Body of pancreas (tissue), 4 donors: ENCODE measurements at regions not wholly inside any gene's neighbourhood (a gene's known extent, or its start where the extent isn't known, plus 50 kb on each side); places are given as distances from the start of the nearest gene placed in this dataset.

Source experiments
- ATAC-seq: fragments of 150-250 bp; one replicate; pipeline ENCODE4 v1.9.1; 2016
- DNase-seq, 4 donors: peaks; one replicate each; pipeline ENCODE4 v3.0.0-alpha.2; 2019
- H3K27ac ChIP-seq, 4 donors: fragments of 200-600 bp; sonication (generic); 1 replicate in 3 of 4; 2 replicates in 1 of 4; pipeline versions ENCODE4 v1.5.1 to v1.6.1; 2016 to 2019; ENCODE audit warnings: mild to moderate bottlenecking in 1 of 4, mixed read lengths in 1 of 4, moderate library complexity in 1 of 4
- H3K27me3 ChIP-seq, 2 donors: fragments of 200-600 bp; sonication (generic); one replicate each; pipeline ENCODE4 v1.6.0; 2016; ENCODE audit warnings: mild to moderate bottlenecking in 1 of 2
- H3K36me3 ChIP-seq, 2 donors: fragments of 200-600 bp; sonication (generic); replicated peaks in 1 of 2; 2 replicates each; pipeline ENCODE4 v1.5.1; 2016; ENCODE audit warnings: low read depth in 2 of 2; ENCODE audit not compliant: insufficient read depth in 1 of 2
- H3K4me1 ChIP-seq: fragments of 200-600 bp; sonication (generic); one replicate; pipeline ENCODE4 v1.6.0; 2016
- H3K4me3 ChIP-seq, 2 donors: fragments of 200-600 bp; sonication (generic); 1 replicate in 1 of 2; 2 replicates in 1 of 2; pipeline ENCODE4 v1.5.1; 2016 to 2019
- H3K9me3 ChIP-seq, 3 donors: fragments of 200-600 bp; sonication (generic); 1 replicate in 2 of 3; 2 replicates in 1 of 3; pipeline ENCODE4 v1.5.1; 2016
- CTCF ChIP-seq, 7 experiments: fragments of 450-650 bp in 4 of 7; fragments of 200-600 bp in 3 of 7; sonication (generic) in 3 of 7; IDR thresholded peaks; one replicate each; pipeline ENCODE4 v1.5.1; 2016 to 2019; ENCODE audit warnings: antibody characterized with exemption in 7 of 7
- POLR2A ChIP-seq, 3 donors: fragments of 450-650 bp; IDR thresholded peaks; one replicate each; pipeline ENCODE4 v1.6.1; 2016; ENCODE audit warnings: antibody characterized with exemption in 3 of 3, mild to moderate bottlenecking in 2 of 3
- WGBS, 2 donors: methylation state at CpG; one replicate each; pipeline ENCODE4 v1.1.5; 2017; 5-methylcytosine and 5-hydroxymethylcytosine counted together
- intact Hi-C: fragments of 100-400 bp; cut with DNase I; formaldehyde crosslinking; loops from one replicate; pipeline ENCODE4 v1.15.1; 2023

- Histone ChIP-seq H3K9me3 (no peaks in the 10 kb centered on the region), H3K27ac (no peak overlapping the region), H3K4me3 (no peak overlapping the region), H3K27me3 (no peaks in the 10 kb centered on the region), H3K4me1 (no peaks in the 10 kb centered on the region), H3K36me3 (no peaks in the 10 kb centered on the region)
- whole genome bisulfite sequencing, 2 donors = 88 to 100% methylated on average over 1 of the region's 1 CpG
- TF ChIP-seq CTCF (IDR thresholded peaks at IDR 0.05) = no peak
- no peak for TF ChIP-seq POLR2A (IDR thresholded peaks at IDR 0.05)
- intact Hi-C loops = no loop called here
- ATAC-seq (no peak), DNase-seq (no peak)
Observed at GRCh38 chr14:83905157-83905556, 1624.8 kb upstream of the FLRT2 start.

GRCh38 chr14:83908419-83908818 lies 1621.5 kb upstream of the FLRT2 start:
- Histone ChIP-seq H3K27me3 (no peaks in the 10 kb centered on the region), H3K4me1 (no peaks in the 10 kb centered on the region), H3K4me3 (no peak overlapping the region), H3K36me3 (no peaks in the 10 kb centered on the region), H3K9me3 (no peaks in the 10 kb centered on the region), H3K27ac (no peak overlapping the region)
- WGBS, 2 donors = 88 to 92% methylated on average over 3 of the region's 3 CpGs
- intact Hi-C loops = no loop called here
- DNase-seq = no peak
- TF ChIP-seq CTCF (IDR thresholded peaks at IDR 0.05) = no peak
- no peak for TF ChIP-seq POLR2A (IDR thresholded peaks at IDR 0.05)
- ATAC-seq = no peak

- no peak for ATAC-seq
- 96% methylated on average over 1 of the region's 1 CpG for WGBS, 2 donors
- intact Hi-C loops = no loop called here
- H3K4me3 ChIP-seq = no peak overlapping the region
- H3K36me3 ChIP-seq = no peaks in the 10 kb centered on the region
- DNase-seq = no peak
- H3K9me3 ChIP-seq = no peaks in the 10 kb centered on the region
- no peaks in the 10 kb centered on the region for H3K27me3 ChIP-seq
- H3K4me1 ChIP-seq = no peaks in the 10 kb centered on the region
- H3K27ac ChIP-seq = no peak overlapping the region
- no peak for TF ChIP-seq CTCF (IDR thresholded peaks at IDR 0.05)
- TF ChIP-seq POLR2A (IDR thresholded peaks at IDR 0.05) = no peak
Observed at GRCh38 chr14:83909507-83909906, 1620.4 kb upstream of the FLRT2 start.

DNA sequence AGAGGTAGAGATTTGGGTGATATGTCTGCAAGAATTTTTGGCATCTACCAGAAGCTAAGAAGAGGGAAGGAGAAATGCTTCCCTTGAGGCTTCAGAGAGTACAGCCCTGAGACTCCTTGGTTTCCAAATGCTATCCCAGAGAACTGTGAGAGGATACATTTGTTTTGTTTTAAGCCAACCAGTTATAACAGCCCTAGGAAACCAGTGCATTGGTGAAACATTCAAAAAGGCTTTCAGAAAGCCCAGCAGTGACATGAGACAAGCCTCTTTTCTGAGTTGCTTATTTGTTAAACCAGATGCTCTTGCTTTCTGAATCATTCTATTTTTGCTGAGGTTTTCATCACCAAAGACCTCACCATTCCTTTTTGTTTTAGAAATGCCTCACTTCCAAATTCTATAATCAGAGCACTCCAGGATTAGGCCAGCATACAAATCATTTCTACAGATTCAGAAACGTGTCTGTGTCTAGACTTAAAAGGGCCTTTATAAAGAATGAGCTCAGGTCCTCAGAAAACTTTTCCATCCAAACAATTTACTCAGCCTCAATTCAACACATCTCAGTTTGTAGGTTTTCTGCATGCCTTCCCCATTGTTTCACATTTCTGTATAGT lies 1617.8 kb upstream of the FLRT2 start:
- H3K4me3 ChIP-seq = no peak overlapping the region
- H3K9me3 ChIP-seq = no peaks in the 10 kb centered on the region
- TF ChIP-seq POLR2A (IDR thresholded peaks at IDR 0.05) = no peak
- no peak for TF ChIP-seq CTCF (IDR thresholded peaks at IDR 0.05)
- H3K27ac ChIP-seq = no peak overlapping the region
- intact Hi-C loops = no loop called here
- H3K36me3 ChIP-seq = no peaks in the 10 kb centered on the region
- ATAC-seq (no peak), DNase-seq (no peak)
- H3K4me1 ChIP-seq = no peaks in the 10 kb centered on the region
- WGBS, 2 donors = 44 to 71% methylated on average over 1 of the region's 1 CpG
- no peaks in the 10 kb centered on the region for H3K27me3 ChIP-seq

DNA sequence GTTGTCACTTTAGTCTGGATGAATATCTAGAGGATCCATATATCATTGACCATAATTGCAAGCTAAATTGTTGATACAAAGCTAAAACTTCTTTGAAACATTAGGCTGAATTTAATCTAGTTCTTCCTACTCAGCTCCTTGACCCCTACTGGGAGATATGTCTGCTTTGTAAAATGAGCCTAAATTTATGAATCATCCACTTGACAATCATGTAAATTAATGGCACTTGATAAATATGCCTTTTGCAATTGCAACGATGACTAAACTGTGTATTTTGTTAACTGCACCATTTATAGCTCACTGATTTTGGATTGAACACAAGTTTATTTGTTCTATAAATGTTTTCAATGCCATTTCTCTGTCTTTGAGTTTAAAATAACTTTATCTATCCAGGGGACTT lies 1616.5 kb upstream of the FLRT2 start:
- intact Hi-C loops = no loop called here
- H3K27ac ChIP-seq = no peak overlapping the region
- no peaks in the 10 kb centered on the region for H3K27me3 ChIP-seq
- ATAC-seq (no peak), DNase-seq (no peak)
- no peak for TF ChIP-seq CTCF (IDR thresholded peaks at IDR 0.05)
- TF ChIP-seq POLR2A (IDR thresholded peaks at IDR 0.05) = no peak
- no peaks in the 10 kb centered on the region for H3K4me1 ChIP-seq
- WGBS, 2 donors = 5 to 10% methylated on average over 1 of the region's 1 CpG
- H3K9me3 ChIP-seq = no peaks in the 10 kb centered on the region
- H3K4me3 ChIP-seq = no peak overlapping the region
- H3K36me3 ChIP-seq = no peaks in the 10 kb centered on the region
